Esophagus squamous epithelium (tissue), 5 donors: ENCODE measurements at regions not wholly inside any gene's neighbourhood (a gene's known extent, or its start where the extent isn't known, plus 50 kb on each side); places are given as distances from the start of the nearest gene placed in this dataset.

Experiments used
- DNase-seq: peaks from one replicate; lab custom pipeline; 2025; lab: John Stamatoyannopoulos, UW
- H3K27ac ChIP-seq, 4 donors: fragments of 200-600 bp; sonication (generic); one replicate each; pipeline ENCODE4 v1.5.1; 2016 to 2019; ENCODE audit warnings: mild to moderate bottlenecking in 1 of 4
- H3K27me3 ChIP-seq, 4 donors: fragments of 200-600 bp; sonication (generic); 1 replicate in 3 of 4; 2 replicates in 1 of 4; pipeline versions ENCODE4 v1.5.1 to v1.6.0; 2017 to 2021; ENCODE audit warnings: antibody characterized with exemption in 1 of 4
- H3K36me3 ChIP-seq, 3 donors: fragments of 200-600 bp; sonication (generic); one replicate each; pipeline ENCODE4 v1.5.1; 2016 to 2019
- H3K4me1 ChIP-seq, 3 donors: fragments of 200-600 bp; sonication (generic); one replicate each; pipeline ENCODE4 v1.5.1; 2017 to 2019
- H3K4me3 ChIP-seq, 4 donors: fragments of 200-600 bp; sonication (generic); 1 replicate in 3 of 4; 2 replicates in 1 of 4; pipeline ENCODE4 v1.5.1; 2016 to 2019; ENCODE audit warnings: mild to moderate bottlenecking in 2 of 4, moderate library complexity in 1 of 4
- H3K9me3 ChIP-seq, 3 donors: fragments of 200-600 bp; sonication (generic); one replicate each; pipeline ENCODE4 v1.5.1; 2016 to 2019
- POLR2A ChIP-seq, 4 donors: fragments of 450-650 bp; IDR thresholded peaks; one replicate each; pipeline ENCODE4 v1.6.1; 2017; ENCODE audit warnings: antibody characterized with exemption in 4 of 4, mild to moderate bottlenecking in 4 of 4, moderate library complexity in 3 of 4
- WGBS, 2 donors: methylation state at CpG; one replicate each; pipeline ENCODE4 v1.1.5; 2018; 5-methylcytosine and 5-hydroxymethylcytosine counted together
- intact Hi-C: fragments of 100-400 bp; cut with DNase I; formaldehyde crosslinking; loops from one replicate; pipeline ENCODE4 v1.15.0; 2022
- TF ChIP-seq, protein P1 (sequence below), 6 experiments: fragments of 450-650 bp in 4 of 6; fragments of 200-600 bp in 2 of 6; sonication (generic) in 2 of 6; IDR thresholded peaks; one replicate each; pipeline ENCODE4 v1.5.1; 2016 to 2019; ENCODE audit warnings: antibody characterized with exemption in 6 of 6, mild to moderate bottlenecking in 4 of 6, moderate library complexity in 4 of 6
- donor health status: DM: yes; HTN: yes; CAD: no.

DNA sequence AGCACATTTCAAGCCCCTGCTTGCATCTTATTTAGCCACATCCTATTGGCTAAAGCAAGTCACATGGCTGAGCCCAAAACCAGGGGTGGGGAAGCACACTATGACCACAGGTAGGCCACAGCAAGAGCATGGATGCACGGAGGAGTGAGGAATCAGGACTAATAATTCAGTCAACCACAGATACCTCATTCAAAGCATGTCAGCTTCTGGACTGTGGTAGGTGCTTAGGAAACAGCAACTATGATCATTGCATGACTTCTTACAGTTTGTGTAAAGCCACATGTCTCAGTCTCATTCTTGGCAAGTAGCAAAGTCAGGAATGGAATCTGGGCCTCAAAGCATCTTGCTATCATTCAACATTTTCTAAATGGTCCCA is 79.0 kb upstream of the EMX2 start:
- H3K36me3 ChIP-seq: no peaks in the 10 kb centered on the region
- WGBS, 2 donors: 78 to 100% methylated on average over 1 of the region's 1 CpG
- peaks cover 0 to 8% (median 0%) of the 10 kb centered on the region in 3 donors for H3K9me3 ChIP-seq
- peaks cover 0 to 23% (median 11%) of the 10 kb centered on the region in 3 donors for H3K4me1 ChIP-seq
- no peaks in the 10 kb centered on the region for H3K27me3 ChIP-seq
- no peak for DNase-seq
- no peak overlapping the region for H3K4me3 ChIP-seq
- intact Hi-C loops: no loop called here
- TF ChIP-seq POLR2A (IDR thresholded peaks at IDR 0.05): no peak
- TF ChIP-seq, protein P1, sequence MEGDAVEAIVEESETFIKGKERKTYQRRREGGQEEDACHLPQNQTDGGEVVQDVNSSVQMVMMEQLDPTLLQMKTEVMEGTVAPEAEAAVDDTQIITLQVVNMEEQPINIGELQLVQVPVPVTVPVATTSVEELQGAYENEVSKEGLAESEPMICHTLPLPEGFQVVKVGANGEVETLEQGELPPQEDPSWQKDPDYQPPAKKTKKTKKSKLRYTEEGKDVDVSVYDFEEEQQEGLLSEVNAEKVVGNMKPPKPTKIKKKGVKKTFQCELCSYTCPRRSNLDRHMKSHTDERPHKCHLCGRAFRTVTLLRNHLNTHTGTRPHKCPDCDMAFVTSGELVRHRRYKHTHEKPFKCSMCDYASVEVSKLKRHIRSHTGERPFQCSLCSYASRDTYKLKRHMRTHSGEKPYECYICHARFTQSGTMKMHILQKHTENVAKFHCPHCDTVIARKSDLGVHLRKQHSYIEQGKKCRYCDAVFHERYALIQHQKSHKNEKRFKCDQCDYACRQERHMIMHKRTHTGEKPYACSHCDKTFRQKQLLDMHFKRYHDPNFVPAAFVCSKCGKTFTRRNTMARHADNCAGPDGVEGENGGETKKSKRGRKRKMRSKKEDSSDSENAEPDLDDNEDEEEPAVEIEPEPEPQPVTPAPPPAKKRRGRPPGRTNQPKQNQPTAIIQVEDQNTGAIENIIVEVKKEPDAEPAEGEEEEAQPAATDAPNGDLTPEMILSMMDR (IDR thresholded peaks at IDR 0.05): no peak
- no peak overlapping the region for H3K27ac ChIP-seq

DNA sequence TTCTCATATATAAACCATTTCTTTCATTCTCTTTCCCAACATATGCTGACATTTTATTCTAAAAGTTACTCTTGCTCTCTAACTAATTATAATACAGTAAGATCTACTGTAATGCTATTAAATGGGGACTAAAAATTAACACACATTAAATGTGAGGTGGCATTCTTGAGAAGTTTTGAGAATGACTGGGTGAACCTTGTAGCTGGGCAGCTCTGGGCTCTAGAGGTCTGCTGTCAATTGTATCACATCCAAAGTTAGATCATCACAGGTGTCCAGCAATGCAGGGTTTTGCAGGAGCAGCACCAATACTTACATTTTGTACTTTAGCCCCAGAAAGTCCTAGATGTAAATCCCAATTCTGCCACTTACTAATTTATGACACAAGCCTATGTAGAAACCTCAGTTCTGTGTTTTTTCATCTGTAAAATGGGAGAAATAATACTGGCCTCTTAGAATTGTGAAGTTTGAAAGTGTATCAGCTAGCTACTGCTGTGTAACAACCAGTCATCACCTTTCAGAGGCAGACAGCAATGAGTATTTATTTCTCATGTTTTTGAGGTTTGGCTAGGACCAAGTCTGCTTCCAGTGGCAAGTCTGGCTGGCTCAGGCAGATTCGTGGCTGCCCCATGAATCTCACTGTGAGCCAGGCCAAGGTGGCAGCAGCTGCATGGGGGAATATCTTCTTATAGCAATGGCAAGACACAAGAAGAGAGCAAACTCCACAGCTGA is 79.6 kb upstream of the EMX2 start:
- H3K4me3 ChIP-seq: no peak overlapping the region
- DNase-seq: no peak
- WGBS, 2 donors: 60% methylated on average over 1 of the region's 1 CpG; no CpG with 5 or more reads in 1 of the 2 donors
- H3K27me3 ChIP-seq: peaks cover 0 to 2% (median 0%) of the 10 kb centered on the region in 4 donors
- intact Hi-C loops: no loop called here
- peaks cover 0 to 8% (median 0%) of the 10 kb centered on the region in 3 donors for H3K9me3 ChIP-seq
- TF ChIP-seq POLR2A (IDR thresholded peaks at IDR 0.05): no peak
- TF ChIP-seq, protein P1 (IDR thresholded peaks at IDR 0.05): no peak
- H3K36me3 ChIP-seq: no peaks in the 10 kb centered on the region
- peak overlapping the region in 1 of 4 donors; percentile 53 for H3K27ac ChIP-seq
- H3K4me1 ChIP-seq: peaks cover 0 to 29% (median 11%) of the 10 kb centered on the region in 3 donors

DNA sequence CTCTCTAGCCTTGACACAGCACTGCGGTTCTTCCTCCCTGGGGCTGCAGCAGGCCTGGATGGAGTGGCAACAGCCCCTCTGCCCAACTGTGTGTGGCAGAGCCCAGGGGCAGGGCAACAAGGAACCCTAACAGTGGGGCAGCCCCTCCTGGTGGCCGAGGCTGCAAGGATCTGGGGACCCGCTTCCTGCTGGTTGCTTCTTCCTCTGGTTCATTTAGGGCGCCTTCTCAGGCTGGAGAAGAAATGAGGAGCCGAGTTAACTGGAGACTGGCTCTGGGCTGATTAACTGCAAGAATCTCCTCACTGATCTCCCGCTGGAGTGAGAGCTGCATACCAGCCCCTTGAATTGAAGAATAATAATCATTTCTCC is 80.1 kb upstream of the EMX2 start:
- no peak for DNase-seq
- WGBS, 2 donors: 59 to 69% methylated on average over 5 of the region's 6 CpGs
- H3K27ac ChIP-seq: peak overlapping the region; percentile 53 to 62 (median 60)
- H3K4me3 ChIP-seq: no peak overlapping the region
- no peak for TF ChIP-seq POLR2A (IDR thresholded peaks at IDR 0.05)
- TF ChIP-seq, protein P1 (IDR thresholded peaks at IDR 0.05): peak in 1 of 6 experiments; percentile 25
- H3K4me1 ChIP-seq: peaks cover 0 to 34% (median 15%) of the 10 kb centered on the region in 3 donors
- H3K9me3 ChIP-seq: peaks cover 0 to 8% (median 0%) of the 10 kb centered on the region in 3 donors
- intact Hi-C loops: no loop called here
- H3K36me3 ChIP-seq: no peaks in the 10 kb centered on the region
- peaks cover 0 to 8% (median 0%) of the 10 kb centered on the region in 4 donors for H3K27me3 ChIP-seq

DNA sequence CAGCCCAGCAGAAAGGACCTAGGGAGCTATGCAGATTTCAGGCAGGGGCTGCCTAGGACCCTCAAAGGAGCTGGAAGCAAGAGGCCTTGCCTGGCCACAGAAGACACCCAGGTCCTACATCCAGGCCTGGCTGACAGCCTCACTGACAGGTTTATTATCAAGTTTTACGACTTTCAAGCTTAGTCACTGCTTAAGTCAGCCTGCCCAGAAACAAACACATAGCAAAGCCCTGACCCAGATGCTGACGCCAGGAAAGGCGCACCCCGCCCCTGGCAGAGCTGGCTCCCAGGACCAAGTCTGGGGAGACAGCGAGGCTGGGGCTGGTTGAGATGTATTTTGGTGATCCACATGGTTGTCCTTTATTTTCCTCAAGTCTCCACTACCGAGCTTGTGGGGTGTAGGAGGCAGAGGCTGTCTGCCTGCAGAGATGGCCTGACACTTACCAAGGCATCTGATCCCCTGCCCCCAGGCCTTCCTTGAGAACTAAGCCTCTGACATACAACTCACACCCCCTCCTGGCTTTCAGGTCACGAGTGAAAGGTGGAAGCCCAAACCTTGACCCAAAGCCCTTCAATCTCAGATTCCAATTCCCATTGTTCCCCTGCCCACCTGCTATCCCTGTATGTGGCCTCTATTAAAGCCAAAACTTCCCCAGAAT is 80.7 kb upstream of the EMX2 start:
- peak overlapping the region; percentile 60 to 71 (median 64) for H3K27ac ChIP-seq
- peaks cover 0 to 40% (median 20%) of the 10 kb centered on the region in 3 donors for H3K4me1 ChIP-seq
- no peak overlapping the region for H3K4me3 ChIP-seq
- no peak for TF ChIP-seq POLR2A (IDR thresholded peaks at IDR 0.05)
- TF ChIP-seq, protein P1 (IDR thresholded peaks at IDR 0.05): no peak
- no peaks in the 10 kb centered on the region for H3K36me3 ChIP-seq
- intact Hi-C loops: no loop called here
- WGBS, 2 donors: 19 to 41% methylated on average over 3 to 7 of the region's 7 CpGs
- DNase-seq: no peak
- H3K27me3 ChIP-seq: peaks cover 0 to 11% (median 0%) of the 10 kb centered on the region in 4 donors
- H3K9me3 ChIP-seq: peaks cover 0 to 8% (median 0%) of the 10 kb centered on the region in 3 donors
